GM12878 (cell line): ENCODE measurements at regions not wholly inside any gene's neighbourhood (a gene's known extent, or its start where the extent isn't known, plus 50 kb on each side); places are given as distances from the start of the nearest gene placed in this dataset.
A peak's percentile ranks its signal among the peaks of the same experiment; 100 is the strongest.

Experiments
- ATAC-seq: fragments of 200-7000 bp; cut with Tn5 transposase; 3 replicates; pipeline ENCODE4 v1.9.1; 2020; ENCODE audit warnings: mild to moderate bottlenecking, moderate library complexity
- BruUV-seq: library from RNA; stranded (reverse); fragments of 400-500 nt; replicated peaks from 2 replicates; lab custom pipeline; 2021; lab: Mats Ljungman, UMichigan
- CTCF ChIA-PET: fragments of 300-600 bp; sonication (Branson Sonifier 250); formaldehyde crosslinking; extraction: SDS; loops from one replicate; lab custom pipeline; 2021; ENCODE audit warnings: inconsistent platforms; lab: Yijun Ruan, JAX
- POLR2A ChIA-PET: fragments of 350-600 bp; formaldehyde crosslinking; extraction: SDS; loops from one replicate; lab custom pipeline; 2021; ENCODE audit warnings: inconsistent platforms; lab: Charles Lee
- RAD21 ChIA-PET: fragments of 300-600 bp; sonication (Branson Sonifier 250); formaldehyde crosslinking; loops from one replicate; lab custom pipeline; 2023; ENCODE audit warnings: antibody characterized with exemption; ENCODE audit not compliant: unreplicated experiment; lab: Charles Lee
- SMC1A ChIA-PET: fragments of 300-600 bp; sonication (Branson Sonifier 250); formaldehyde crosslinking; loops from one replicate; lab custom pipeline; 2023; ENCODE audit not compliant: unreplicated experiment, uncharacterized antibody; lab: Charles Lee
- DNase-seq: peaks from one replicate; pipeline ENCODE4 v3.0.0-alpha.2; 2011; ENCODE audit warnings: low read depth, low spot score
- FAIRE-seq: peaks from 3 replicates; lab custom pipeline; 2011; peaks lifted over from hg19 to GRCh38; lab: Jason Lieb, UNC
- H2AFZ ChIP-seq: 2 replicates; pipeline ENCODE4 v1.6.0; 2011; ENCODE audit warnings: low read depth, low read length, control low read depth; ENCODE audit not compliant: control insufficient read depth
- H3K27ac ChIP-seq: 2 replicates; pipeline ENCODE4 v1.5.1; 2011; ENCODE audit warnings: control low read depth; ENCODE audit not compliant: control insufficient read depth, insufficient read depth
- H3K27me3 ChIP-seq, 2 experiments: replicated peaks in 1 of 2; 2 replicates each; pipeline versions ENCODE4 v1.6.0 to v1.6.1; 2011; ENCODE audit warnings: low read length in 1 of 2; ENCODE audit not compliant: control insufficient read depth in 2 of 2, insufficient read depth in 2 of 2
- H3K36me3 ChIP-seq, 2 experiments: 2 replicates each; pipeline ENCODE4 v1.5.1; 2011; ENCODE audit warnings: low read length in 1 of 2; ENCODE audit not compliant: control insufficient read depth in 2 of 2, insufficient read depth in 2 of 2
- H3K4me1 ChIP-seq: 2 replicates; pipeline ENCODE4 v1.6.1; 2011; ENCODE audit warnings: mild to moderate bottlenecking, low read length, moderate library complexity, mixed read lengths; ENCODE audit not compliant: control insufficient read depth, insufficient read depth
- H3K4me2 ChIP-seq: 2 replicates; pipeline ENCODE4 v1.6.0; 2011; ENCODE audit warnings: control low read depth; ENCODE audit not compliant: control insufficient read depth, insufficient read depth
- H3K4me3 ChIP-seq: fragments of 200-600 bp; sonication (generic); 2 replicates; pipeline ENCODE4 v1.5.1; 2016
- H3K79me2 ChIP-seq: 2 replicates; pipeline ENCODE4 v1.6.0; 2011; ENCODE audit warnings: low read length; ENCODE audit not compliant: control insufficient read depth, insufficient read depth
- H3K9ac ChIP-seq: 2 replicates; pipeline ENCODE4 v1.8.0; 2011; ENCODE audit warnings: low read length, control low read depth, mixed read lengths; ENCODE audit not compliant: control insufficient read depth, insufficient read depth
- H3K9me3 ChIP-seq: replicated peaks from 3 replicates; pipeline ENCODE4 v1.5.1; 2011; ENCODE audit warnings: mild to moderate bottlenecking, low read length; ENCODE audit not compliant: control insufficient read depth, insufficient read depth
- H4K20me1 ChIP-seq: 2 replicates; pipeline ENCODE4 v1.6.0; 2011; ENCODE audit not compliant: control insufficient read depth, insufficient read depth
- BCL11A ChIP-seq: IDR thresholded peaks from 2 replicates; pipeline ENCODE4 v1.6.1; 2011; ENCODE audit warnings: low read depth, low read length
- CBX3 ChIP-seq: fragments of 200-600 bp; sonication (generic); IDR thresholded peaks from 2 replicates; pipeline ENCODE4 v1.6.1; 2016; ENCODE audit warnings: low read depth, borderline replicate concordance
- CTCF ChIP-seq, 3 experiments: IDR thresholded peaks in 2 of 3; conservative IDR thresholded peaks in 1 of 3; 2 replicates each; pipeline ENCODE4 v1.5.1; 2011; ENCODE audit warnings: low read depth in 3 of 3, low read length in 3 of 3, mild to moderate bottlenecking in 3 of 3, control low read depth in 2 of 3, moderate library complexity in 2 of 3, inconsistent platforms in 1 of 3, mixed read lengths in 1 of 3; ENCODE audit not compliant: control insufficient read depth in 2 of 3, insufficient read depth in 1 of 3; ENCODE audit errors: extremely low read depth in 1 of 3
- EGR1 ChIP-seq, 2 experiments: IDR thresholded peaks; 1 replicate in 1 of 2; 2 replicates in 1 of 2; pipeline ENCODE4 v1.6.1; 2011 to 2012; ENCODE audit warnings: low read depth in 2 of 2, low read length in 2 of 2, borderline replicate concordance in 1 of 2, mild to moderate bottlenecking in 1 of 2, moderate library complexity in 1 of 2
- HDAC6 ChIP-seq: fragments of 200-600 bp; sonication (generic); IDR thresholded peaks from one replicate; pipeline ENCODE4 v1.8.0; 2017; ENCODE audit warnings: antibody characterized with exemption; ENCODE audit not compliant: unreplicated experiment
- IKZF1 ChIP-seq: fragments of 450-650 bp; conservative IDR thresholded peaks from 2 replicates; pipeline ENCODE4 v1.6.1; 2017; ENCODE audit warnings: antibody characterized with exemption, mild to moderate bottlenecking
- IRF4 ChIP-seq: IDR thresholded peaks from 2 replicates; pipeline ENCODE4 v1.6.1; 2011; ENCODE audit warnings: low read depth, low read length
- POLR2AphosphoS2 ChIP-seq: IDR thresholded peaks from 2 replicates; pipeline ENCODE4 v1.6.1; 2011; ENCODE audit warnings: low read depth, mild to moderate bottlenecking, low read length, improper control_type of control experiment, moderate library complexity
- POLR2AphosphoS5 ChIP-seq: IDR thresholded peaks from 2 replicates; pipeline ENCODE4 v1.6.1; 2011; ENCODE audit warnings: mild to moderate bottlenecking, low read length, inconsistent platforms
- PRDM15 ChIP-seq: fragments of 450-650 bp; formaldehyde crosslinking; IDR thresholded peaks from 2 replicates; pipeline ENCODE4 v1.4.0; 2020; ENCODE audit warnings: mild to moderate bottlenecking, moderate library complexity
- RBBP5 ChIP-seq: fragments of 200-600 bp; sonication (generic); conservative IDR thresholded peaks from 2 replicates; pipeline ENCODE4 v1.6.1; 2016
- RFX5 ChIP-seq: IDR thresholded peaks from 2 replicates; pipeline ENCODE4 v1.6.1; 2011; ENCODE audit warnings: low read depth, low read length, improper control_type of control experiment
- SREBF2 ChIP-seq: IDR thresholded peaks from 2 replicates; pipeline ENCODE4 v1.6.1; 2012; ENCODE audit warnings: mild to moderate bottlenecking, low read length
- USF1 ChIP-seq: IDR thresholded peaks from 2 replicates; pipeline ENCODE4 v1.6.1; 2011; ENCODE audit warnings: borderline replicate concordance, low read depth, mild to moderate bottlenecking, moderate library complexity, mixed read lengths, low read length; ENCODE audit not compliant: insufficient read depth; ENCODE audit errors: extremely low read length
- YY1 ChIP-seq: IDR thresholded peaks from 2 replicates; pipeline ENCODE4 v1.6.1; 2011; ENCODE audit warnings: low read depth, mild to moderate bottlenecking, low read length
- WGBS: methylation state at CpG from one replicate; pipeline ENCODE4 v1.1.6; 2016; ENCODE audit warnings: low lambda C conversion rate; ENCODE audit not compliant: insufficient replicate concordance, insufficient coverage; ENCODE audit errors: missing lambda C conversion rate; 5-methylcytosine and 5-hydroxymethylcytosine counted together
- in situ Hi-C: fragments of 300-500 bp; cut with MboI; formaldehyde crosslinking; loops from 9 replicates; pipeline ENCODE4 v1.14.3; 2018; ENCODE audit warnings: mixed read lengths
- intact Hi-C: fragments of 100-400 bp; cut with micrococcal nuclease; formaldehyde crosslinking; loops from one replicate; pipeline ENCODE4 v1.14.2; 2022; ENCODE audit not compliant: unreplicated experiment

- 18% methylated on average over 38 of the region's 39 CpGs for WGBS
- POLR2A ChIA-PET: no interaction called here
- H3K9ac ChIP-seq: no peak overlapping the region
- peak; percentile 65 to 85 (median 65) for TF ChIP-seq CTCF (IDR thresholded peaks at IDR 0.05 in 2 of 3, conservative IDR thresholded peaks at IDR 0.05 in 1 of 3; ENCODE audit: control insufficient read depth in 2 of 3, extremely low read depth in 1 of 3, insufficient read depth in 1 of 3, low read depth in 3 of 3, low read length in 3 of 3)
- no peak for TF ChIP-seq POLR2AphosphoS2
- TF ChIP-seq YY1: 0 out of 2 replicates have a peak, but pooled peaks have one; percentile 15
- TF ChIP-seq EGR1 (IDR thresholded peaks at IDR 0.05; ENCODE audit: borderline replicate concordance in 1 of 2, low read depth in 2 of 2, low read length in 2 of 2): no peak
- no peak for TF ChIP-seq IRF4
- TF ChIP-seq USF1: no peak
- no peak for TF ChIP-seq HDAC6
- TF ChIP-seq IKZF1: peak; percentile 53; the same call in 1 of the 2 replicates
- TF ChIP-seq RFX5: no peak
- TF ChIP-seq RBBP5: no peak
- no peak for TF ChIP-seq POLR2AphosphoS5
- no peak for TF ChIP-seq CBX3
- no peak for TF ChIP-seq PRDM15 (CRISPR knock-in tag)
- no peak for TF ChIP-seq SREBF2
- TF ChIP-seq BCL11A: no peak
Observed at GRCh38 chr20:63056236-63057170, 49.7 kb upstream of the BHLHE23 start.

More at GRCh38 chr20:63056236-63057170, 49.7 kb upstream of the BHLHE23 start:
- ATAC-seq (peak; percentile 77), FAIRE-seq (no peak), DNase-seq (no peak)
- Histone ChIP-seq H3K4me1 (no peaks in the 10 kb centered on the region), H2AFZ (no peak overlapping the region), H4K20me1 (no peaks in the 10 kb centered on the region), H3K27me3 (no peaks in the 10 kb centered on the region), H3K36me3 (no peaks in the 10 kb centered on the region), H3K4me2 (no peak overlapping the region), H3K9me3 (no peaks in the 10 kb centered on the region), H3K79me2 (no peaks in the 10 kb centered on the region), H3K27ac (no peak overlapping the region), H3K4me3 (no peak overlapping the region)
- CTCF ChIA-PET: interaction anchor here (0.7 to 1.8 kb wide), 8 partner anchors 14 to 234 kb away, joined by 3 to 8 read pairs (median 4); no protein-coding TSS in a partner anchor
- intact Hi-C loops (loop anchor here (2.0 to 5.0 kb wide), 2 partner anchors 44 to 122 kb away; no protein-coding TSS in a partner anchor), in situ Hi-C loops (no loop called here)
- RAD21 ChIA-PET: interaction anchor here (0.9 to 2.0 kb wide), 2 partner anchors 44 to 84 kb away, joined by 3 to 9 read pairs; no protein-coding TSS in a partner anchor
- BruUV-seq: no TSS peak
- SMC1A ChIA-PET: interaction anchor here (1.2 to 2.4 kb wide), 2 partner anchors 43 to 124 kb away, joined by 3 to 7 read pairs; no protein-coding TSS in a partner anchor
